Smooth muscle cell (in vitro differentiated cells): ENCODE measurements at regions not wholly inside any gene's neighbourhood (a gene's known extent, or its start where the extent isn't known, plus 50 kb on each side); places are given as distances from the start of the nearest gene placed in this dataset.

Source experiments
- DNase-seq: peaks from one replicate; lab custom pipeline; 2025; ENCODE audit not compliant: unreplicated experiment; lab: John Stamatoyannopoulos, UW
- H2AFZ ChIP-seq: fragments of 200-600 bp; sonication (generic); 2 replicates; pipeline ENCODE4 v1.6.0; 2016; ENCODE audit warnings: antibody characterized with exemption, low read depth, mild to moderate bottlenecking
- H3F3A ChIP-seq: fragments of 200-600 bp; sonication (generic); 2 replicates; pipeline ENCODE4 v1.6.0; 2017; ENCODE audit warnings: antibody characterized with exemption, low read depth
- H3K27ac ChIP-seq: fragments of 200-600 bp; sonication (generic); 2 replicates; pipeline ENCODE4 v1.5.1; 2016; ENCODE audit warnings: low read depth, mild to moderate bottlenecking
- H3K27me3 ChIP-seq: fragments of 200-600 bp; sonication (generic); 2 replicates; pipeline ENCODE4 v1.6.1; 2016; ENCODE audit warnings: low read depth, mild to moderate bottlenecking
- H3K36me3 ChIP-seq: fragments of 200-600 bp; sonication (generic); 2 replicates; pipeline ENCODE4 v1.5.1; 2016; ENCODE audit warnings: low read depth
- H3K4me1 ChIP-seq: fragments of 200-600 bp; sonication (generic); 2 replicates; pipeline ENCODE4 v1.5.1; 2016; ENCODE audit warnings: low read depth
- H3K4me2 ChIP-seq: fragments of 200-600 bp; sonication (generic); 2 replicates; pipeline ENCODE4 v1.6.0; 2016; ENCODE audit warnings: mild to moderate bottlenecking
- H3K4me3 ChIP-seq: fragments of 200-600 bp; sonication (generic); 2 replicates; pipeline ENCODE4 v1.5.1; 2016; ENCODE audit warnings: mild to moderate bottlenecking
- H3K79me2 ChIP-seq: fragments of 200-600 bp; sonication (generic); 2 replicates; pipeline ENCODE4 v1.6.0; 2016; ENCODE audit warnings: low read depth, mild to moderate bottlenecking
- H3K9ac ChIP-seq: fragments of 200-600 bp; sonication (generic); 2 replicates; pipeline ENCODE4 v1.6.0; 2016; ENCODE audit warnings: low read depth
- H3K9me3 ChIP-seq: fragments of 200-600 bp; sonication (generic); replicated peaks from 2 replicates; pipeline ENCODE4 v1.5.1; 2016; ENCODE audit warnings: low read depth
- H4K20me1 ChIP-seq: fragments of 200-600 bp; sonication (generic); 2 replicates; pipeline ENCODE4 v1.6.0; 2016; ENCODE audit warnings: low read depth
- WGBS: methylation state at CpG from one replicate; pipeline ENCODE4 v1.1.7; 2016; ENCODE audit warnings: low lambda C conversion rate; 5-methylcytosine and 5-hydroxymethylcytosine counted together
- TF ChIP-seq, protein P1 (sequence below): fragments of 200-600 bp; sonication (generic); IDR thresholded peaks from 2 replicates; pipeline ENCODE4 v1.5.1; 2017; ENCODE audit warnings: borderline replicate concordance, mild to moderate bottlenecking, antibody characterized with exemption; ENCODE audit not compliant: insufficient read depth, poor library complexity, severe bottlenecking

DNA sequence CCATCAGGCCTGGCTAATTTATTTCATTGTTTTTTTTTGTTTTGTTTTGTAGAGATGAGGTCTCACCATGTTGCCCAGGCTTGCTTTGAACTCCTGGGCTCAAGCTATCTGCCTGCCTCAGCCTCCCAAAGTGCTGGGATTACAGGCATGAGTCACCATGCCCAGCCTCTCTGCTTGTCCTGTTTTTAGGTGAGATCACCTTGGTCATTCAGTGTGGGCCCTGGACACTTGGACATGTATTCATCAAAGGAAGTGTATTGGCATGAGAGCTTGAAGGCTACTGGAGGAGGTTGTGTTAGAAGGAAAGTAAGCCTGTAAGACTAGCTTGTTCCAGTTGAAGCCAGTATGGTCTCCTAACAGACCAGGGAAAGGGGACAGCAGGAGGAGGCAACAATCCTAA, 229.2 kb upstream of the RGPD4 start:
- H3K36me3 ChIP-seq: no peaks in the 10 kb centered on the region
- DNase-seq: no peak
- no peaks in the 10 kb centered on the region for H3K27me3 ChIP-seq
- no peak overlapping the region for H3K27ac ChIP-seq
- no peaks in the 10 kb centered on the region for H4K20me1 ChIP-seq
- TF ChIP-seq, protein P1, sequence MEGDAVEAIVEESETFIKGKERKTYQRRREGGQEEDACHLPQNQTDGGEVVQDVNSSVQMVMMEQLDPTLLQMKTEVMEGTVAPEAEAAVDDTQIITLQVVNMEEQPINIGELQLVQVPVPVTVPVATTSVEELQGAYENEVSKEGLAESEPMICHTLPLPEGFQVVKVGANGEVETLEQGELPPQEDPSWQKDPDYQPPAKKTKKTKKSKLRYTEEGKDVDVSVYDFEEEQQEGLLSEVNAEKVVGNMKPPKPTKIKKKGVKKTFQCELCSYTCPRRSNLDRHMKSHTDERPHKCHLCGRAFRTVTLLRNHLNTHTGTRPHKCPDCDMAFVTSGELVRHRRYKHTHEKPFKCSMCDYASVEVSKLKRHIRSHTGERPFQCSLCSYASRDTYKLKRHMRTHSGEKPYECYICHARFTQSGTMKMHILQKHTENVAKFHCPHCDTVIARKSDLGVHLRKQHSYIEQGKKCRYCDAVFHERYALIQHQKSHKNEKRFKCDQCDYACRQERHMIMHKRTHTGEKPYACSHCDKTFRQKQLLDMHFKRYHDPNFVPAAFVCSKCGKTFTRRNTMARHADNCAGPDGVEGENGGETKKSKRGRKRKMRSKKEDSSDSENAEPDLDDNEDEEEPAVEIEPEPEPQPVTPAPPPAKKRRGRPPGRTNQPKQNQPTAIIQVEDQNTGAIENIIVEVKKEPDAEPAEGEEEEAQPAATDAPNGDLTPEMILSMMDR: no peak
- no peaks in the 10 kb centered on the region for H3K79me2 ChIP-seq
- H3F3A ChIP-seq: no peaks in the 10 kb centered on the region
- no peak overlapping the region for H3K4me3 ChIP-seq
- H2AFZ ChIP-seq: no peak overlapping the region
- no peak overlapping the region for H3K9ac ChIP-seq
- no peaks in the 10 kb centered on the region for H3K4me1 ChIP-seq
- no peaks in the 10 kb centered on the region for H3K9me3 ChIP-seq
- H3K4me2 ChIP-seq: no peak overlapping the region

DNA sequence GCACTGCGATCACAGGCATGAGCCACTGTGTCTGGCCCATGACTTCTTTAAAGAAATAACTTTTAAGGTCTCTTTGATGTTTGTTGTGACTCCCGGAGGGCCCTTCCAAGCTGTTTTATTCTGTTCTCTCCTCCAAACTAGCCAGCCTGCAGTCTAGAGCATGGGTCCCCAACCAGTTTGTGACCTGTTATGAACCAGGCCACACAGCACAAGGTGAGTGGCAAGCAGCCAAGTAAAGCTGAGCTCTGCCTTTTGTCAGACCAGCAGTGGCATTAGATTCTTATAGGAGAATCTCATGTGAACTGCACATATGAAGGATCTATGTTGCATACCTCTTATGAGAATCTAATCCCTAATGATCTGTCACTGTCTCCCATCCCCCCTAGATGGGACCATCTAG, 223.9 kb upstream of the RGPD4 start:
- Histone ChIP-seq H3K27me3 (no peaks in the 10 kb centered on the region), H3K79me2 (no peaks in the 10 kb centered on the region), H3K27ac (no peak overlapping the region), H3K4me3 (no peak overlapping the region), H3K4me1 (no peaks in the 10 kb centered on the region), H3K36me3 (no peaks in the 10 kb centered on the region), H3K4me2 (no peak overlapping the region), H3F3A (no peaks in the 10 kb centered on the region), H4K20me1 (no peaks in the 10 kb centered on the region), H3K9ac (no peak overlapping the region), H3K9me3 (no peaks in the 10 kb centered on the region), H2AFZ (no peak overlapping the region)
- WGBS: 89% methylated on average over 2 of the region's 2 CpGs
- DNase-seq: no peak
- TF ChIP-seq, protein P1: no peak

GRCh38 chr2:107607054-107607453, 219.6 kb upstream of the RGPD4 start:
- no peaks in the 10 kb centered on the region for H3K9me3 ChIP-seq
- no peak overlapping the region for H2AFZ ChIP-seq
- H3K27me3 ChIP-seq: no peaks in the 10 kb centered on the region
- no peaks in the 10 kb centered on the region for H4K20me1 ChIP-seq
- TF ChIP-seq, protein P1: no peak
- H3K9ac ChIP-seq: no peak overlapping the region
- no peaks in the 10 kb centered on the region for H3K36me3 ChIP-seq
- no peak overlapping the region for H3K4me3 ChIP-seq
- H3K27ac ChIP-seq: no peak overlapping the region
- H3K4me2 ChIP-seq: no peak overlapping the region
- no peaks in the 10 kb centered on the region for H3K4me1 ChIP-seq
- 88% methylated on average over 1 of the region's 1 CpG for WGBS
- no peaks in the 10 kb centered on the region for H3F3A ChIP-seq
- DNase-seq: no peak
- no peaks in the 10 kb centered on the region for H3K79me2 ChIP-seq

GRCh38 chr2:107607473-107607872, 219.2 kb upstream of the RGPD4 start:
- Histone ChIP-seq H2AFZ (no peak overlapping the region), H3K4me1 (no peaks in the 10 kb centered on the region), H3K27ac (no peak overlapping the region), H3F3A (no peaks in the 10 kb centered on the region), H3K27me3 (no peaks in the 10 kb centered on the region), H3K4me3 (no peak overlapping the region), H3K9me3 (no peaks in the 10 kb centered on the region), H3K79me2 (no peaks in the 10 kb centered on the region), H3K4me2 (no peak overlapping the region), H3K9ac (no peak overlapping the region), H4K20me1 (no peaks in the 10 kb centered on the region), H3K36me3 (no peaks in the 10 kb centered on the region)
- no peak for DNase-seq
- 95% methylated on average over 1 of the region's 1 CpG for WGBS
- TF ChIP-seq, protein P1: no peak
